Hepatic stellate cell (primary cell): ENCODE measurements at regions not wholly inside any gene's neighbourhood (a gene's known extent, or its start where the extent isn't known, plus 50 kb on each side); places are given as distances from the start of the nearest gene placed in this dataset.

Experiments
- DNase-seq: peaks from one replicate; pipeline ENCODE4 v3.0.0; 2011; ENCODE audit warnings: low spot score

- no peak for DNase-seq
Observed at GRCh38 chr2:217271813-217272212, 411.9 kb upstream of the TNP1 start.

GRCh38 chr2:217270485-217271121 is 410.7 kb upstream of the TNP1 start:
- DNase-seq, result no peak

GRCh38 chr2:217269701-217270484 is 410.0 kb upstream of the TNP1 start:
- no peak for DNase-seq

GRCh38 chr2:217268978-217269377 is 409.1 kb upstream of the TNP1 start:
- no peak for DNase-seq

GRCh38 chr2:217267758-217268157 is 407.9 kb upstream of the TNP1 start:
- no peak for DNase-seq

- no peak for DNase-seq
Observed at GRCh38 chr2:217263756-217264155, 403.9 kb upstream of the TNP1 start.

GRCh38 chr2:217262911-217263310 is 403.0 kb upstream of the TNP1 start:
- no peak for DNase-seq

- peak; percentile 25 for DNase-seq
Observed at GRCh38 chr2:217261452-217261851, 401.6 kb upstream of the TNP1 start.

- no peak for DNase-seq
Observed at GRCh38 chr2:217260441-217261115, 400.7 kb upstream of the TNP1 start.

GRCh38 chr2:217258170-217258569 is 398.3 kb upstream of the TNP1 start:
- no peak for DNase-seq

GRCh38 chr2:217256251-217256650 is 396.4 kb upstream of the TNP1 start:
- no peak for DNase-seq

GRCh38 chr2:217254111-217254510 is 394.2 kb upstream of the TNP1 start:
- no peak for DNase-seq

GRCh38 chr2:217252181-217252580 is 392.3 kb upstream of the TNP1 start:
- no peak for DNase-seq

GRCh38 chr2:217250013-217250524 is 390.2 kb upstream of the TNP1 start:
- DNase-seq, result no peak

GRCh38 chr2:217249121-217250012 is 389.5 kb upstream of the TNP1 start:
- no peak for DNase-seq

GRCh38 chr2:217248312-217248935 is 388.6 kb upstream of the TNP1 start:
- DNase-seq, result peak; percentile 18

- no peak for DNase-seq
Observed at GRCh38 chr2:217247476-217247875, 387.6 kb upstream of the TNP1 start.

- DNase-seq, result no peak
Observed at GRCh38 chr2:217246108-217246507, 386.2 kb upstream of the TNP1 start.

GRCh38 chr2:217244815-217245214 is 385.0 kb upstream of the TNP1 start:
- DNase-seq, result no peak

- DNase-seq, result no peak
Observed at GRCh38 chr2:217242947-217243346, 383.1 kb upstream of the TNP1 start.

- no peak for DNase-seq
Observed at GRCh38 chr2:217231724-217232123, 371.9 kb upstream of the TNP1 start.
